ENCODE measurements at regions not wholly inside any gene's neighbourhood (a gene's known extent, or its start where the extent isn't known, plus 50 kb on each side); places are given as distances from the start of the nearest gene placed in this dataset.

DNA sequence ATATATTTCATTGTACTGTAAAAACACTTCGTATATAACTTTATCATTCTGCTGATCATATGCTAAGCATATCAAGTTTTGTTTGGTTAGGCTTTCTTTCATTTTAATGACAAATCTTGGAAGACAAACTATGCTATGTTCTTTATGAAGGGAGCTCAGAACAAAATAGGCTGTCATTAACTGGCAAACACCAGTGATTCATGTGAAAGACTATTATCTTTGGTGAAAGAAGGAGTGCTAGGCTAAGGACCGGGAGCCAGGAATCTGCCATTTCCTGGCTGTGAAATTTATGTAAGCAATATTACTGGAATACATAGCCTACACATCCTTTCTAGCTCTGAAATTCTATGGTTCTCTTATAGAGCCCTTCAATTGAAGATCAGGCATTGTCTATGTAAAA is 136.2 kb upstream of the CCN2 start:
- DNase-seq = no peak

DNA sequence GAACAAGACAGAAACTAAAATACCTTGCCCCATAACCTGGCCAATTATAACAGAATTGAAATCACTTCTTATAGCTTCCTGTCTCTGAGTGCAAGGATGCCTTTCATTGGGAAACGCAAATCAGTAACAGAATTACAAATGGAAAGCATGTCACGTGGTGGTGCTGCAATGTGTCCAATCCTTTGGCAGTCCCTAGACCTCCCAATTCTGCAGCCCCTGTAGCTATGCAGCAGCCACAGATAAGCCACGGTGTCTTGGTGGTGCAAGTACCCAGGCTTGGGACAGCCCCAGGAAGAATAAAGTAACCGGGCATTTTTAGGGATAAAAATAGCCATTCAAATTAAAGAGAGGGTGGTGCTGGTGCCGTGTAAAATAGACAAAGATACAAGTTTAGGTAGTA is 134.6 kb upstream of the CCN2 start:
- DNase-seq = no peak

DNA sequence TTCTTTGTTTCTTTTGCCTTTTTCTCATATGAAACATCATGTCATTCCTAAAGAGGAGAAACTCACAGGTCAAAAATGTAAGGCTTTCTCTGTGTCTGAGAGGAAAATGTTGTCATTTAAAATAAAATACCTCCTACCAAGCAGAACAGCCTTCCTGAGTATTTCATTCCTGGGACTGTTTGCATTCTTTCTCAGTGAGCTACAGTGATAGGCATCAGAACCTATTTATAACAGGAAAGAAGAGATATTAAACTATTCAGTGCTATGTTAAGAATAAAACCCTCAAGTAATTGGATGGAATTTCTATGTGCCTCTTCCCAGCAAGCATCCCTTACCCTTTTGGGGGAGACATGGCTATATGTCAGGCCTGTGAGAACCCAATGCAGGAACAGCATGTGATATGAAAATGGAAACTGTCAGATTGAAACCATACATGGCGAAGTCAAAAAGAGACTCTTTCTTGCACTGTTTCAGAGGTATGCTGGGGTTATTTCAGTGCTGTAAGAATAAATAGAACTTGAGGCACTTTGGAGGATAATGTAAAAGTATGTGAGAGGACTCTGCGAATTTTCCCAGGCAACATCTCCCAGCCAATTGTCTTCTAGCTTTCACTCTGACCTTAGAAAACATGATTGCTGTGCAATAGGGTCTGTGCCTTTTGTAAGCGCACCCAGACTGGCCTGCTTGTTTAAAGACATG is 133.8 kb upstream of the CCN2 start:
- no peak for DNase-seq

DNA sequence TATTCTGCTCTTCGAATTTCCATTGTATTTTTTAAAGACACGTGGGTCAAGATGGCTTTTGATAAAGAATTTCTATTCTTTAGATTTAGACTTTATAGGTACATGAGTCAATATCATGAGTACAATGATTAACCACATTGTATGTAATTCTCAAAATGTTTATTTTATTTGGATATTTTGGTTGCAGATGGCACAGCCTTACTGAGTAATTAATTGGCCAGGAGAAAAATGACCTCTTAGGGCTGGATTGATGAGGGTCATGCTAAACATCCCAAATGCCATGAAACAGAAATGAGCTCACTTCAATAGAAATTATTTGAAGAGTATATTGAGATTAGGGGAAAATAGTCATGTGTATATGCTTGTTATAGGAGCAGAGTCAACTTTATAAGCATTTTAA is 131.2 kb upstream of the CCN2 start:
- no peak for DNase-seq

GRCh38 chr6:132081338-132081737 is 130.2 kb upstream of the CCN2 start:
- DNase-seq = no peak

- no peak for DNase-seq
These were observed 128.1 kb upstream of the CCN2 start for GRCh38 chr6:132079286-132079685.

DNA sequence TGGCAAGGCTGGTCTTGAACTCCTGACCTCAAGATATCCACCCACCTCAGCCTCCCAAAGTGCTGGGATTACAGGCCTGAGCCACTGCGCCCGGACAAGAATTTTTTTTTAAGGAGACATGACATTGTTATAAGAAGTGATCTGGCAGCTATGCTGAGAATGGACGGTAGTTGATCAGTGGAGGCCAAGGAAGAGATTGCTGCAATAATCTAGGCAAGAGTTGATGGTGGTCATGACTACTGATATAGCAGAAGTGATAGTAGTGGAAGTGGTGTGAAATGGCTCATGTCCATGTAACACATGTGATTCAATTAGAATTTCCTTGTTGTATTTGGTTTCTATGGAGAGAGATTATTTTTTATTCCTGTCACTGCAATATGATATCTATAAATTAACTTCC is 125.3 kb upstream of the CCN2 start:
- no peak for DNase-seq

GRCh38 chr6:132072831-132073230 is 121.7 kb upstream of the CCN2 start:
- DNase-seq = no peak

DNA sequence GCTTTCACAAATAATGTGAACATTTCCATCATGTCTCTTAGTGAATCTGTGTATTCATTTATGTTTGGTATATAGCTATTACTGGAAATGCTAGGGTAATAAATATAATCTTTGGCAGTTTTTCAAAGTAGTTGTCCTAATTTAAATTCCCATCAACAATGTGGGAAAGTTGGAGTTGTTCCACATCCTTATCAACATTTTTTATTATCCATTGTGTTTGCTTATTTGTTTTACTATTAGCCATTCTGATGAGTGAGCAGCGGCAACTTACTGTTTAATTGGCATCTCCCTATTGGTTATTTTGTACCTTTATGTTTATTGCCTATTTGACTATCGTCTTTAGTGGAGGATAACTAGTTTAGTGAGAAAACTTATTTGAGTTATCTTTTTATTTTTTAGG is 121.1 kb upstream of the CCN2 start:
- no peak for DNase-seq

DNA sequence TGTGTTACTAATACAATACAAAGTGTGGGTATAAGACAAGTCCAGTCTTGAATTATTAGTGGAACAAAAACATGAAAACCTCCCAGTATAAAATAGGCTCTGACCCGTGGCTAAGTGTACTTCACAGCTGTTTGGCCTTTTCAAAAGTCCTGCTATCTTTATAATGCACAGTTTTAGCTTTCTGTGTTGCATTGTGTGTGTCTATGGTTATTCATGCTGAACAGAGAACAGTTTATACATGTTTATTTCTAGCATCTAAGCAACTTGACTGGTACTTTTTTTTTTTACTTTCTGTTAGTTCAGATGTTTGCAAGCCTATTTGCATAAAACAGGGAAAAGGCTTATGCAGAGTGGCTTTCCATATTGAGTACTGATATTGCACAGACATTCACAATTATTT is 119.2 kb upstream of the CCN2 start:
- DNase-seq = no peak

- DNase-seq = no peak
These were observed 117.6 kb upstream of the CCN2 start for GRCh38 chr6:132068766-132069165.

GRCh38 chr6:132067286-132067685 is 116.1 kb upstream of the CCN2 start:
- DNase-seq = no peak

DNA sequence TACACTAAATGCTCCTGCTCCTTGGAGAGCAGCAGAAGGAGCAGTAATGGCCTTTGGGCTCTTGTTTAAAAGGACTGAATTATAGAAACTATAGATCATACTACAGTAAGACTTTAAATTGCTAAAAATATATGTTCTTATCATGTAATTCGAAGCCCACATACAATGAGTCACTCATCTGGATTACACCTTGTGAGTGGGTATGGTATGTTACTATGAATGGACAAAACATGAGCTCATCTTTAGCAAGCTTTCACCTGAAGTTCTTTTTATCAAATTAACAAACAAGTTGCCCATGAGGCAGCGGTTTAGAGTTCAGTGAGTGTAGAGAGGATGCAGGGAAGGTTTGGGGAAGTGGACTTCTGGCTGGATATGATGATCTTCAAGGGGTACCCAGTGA is 114.4 kb upstream of the CCN2 start:
- DNase-seq = no peak

- DNase-seq = no peak
These were observed 112.6 kb upstream of the CCN2 start for GRCh38 chr6:132063738-132064137.

DNA sequence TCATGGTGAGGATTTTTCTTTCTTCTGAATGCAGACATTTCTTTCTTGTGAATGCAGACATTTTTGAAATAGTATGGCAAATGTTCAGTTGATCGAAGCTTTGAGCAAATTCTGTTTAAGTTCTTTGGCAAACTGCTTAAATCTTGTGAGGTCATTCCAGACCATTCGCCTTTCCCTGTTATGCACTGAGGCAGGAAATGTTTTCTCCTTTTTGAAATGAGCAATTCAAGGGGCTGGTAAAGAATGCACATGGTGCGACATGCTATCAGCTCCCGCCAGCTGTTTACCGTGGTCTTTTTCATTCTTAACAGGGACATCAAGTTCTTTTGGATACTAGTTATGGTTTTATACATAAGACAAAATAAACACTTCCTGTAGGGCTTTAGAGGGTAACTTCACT is 112.0 kb upstream of the CCN2 start:
- no peak for DNase-seq

GRCh38 chr6:132062626-132063025 is 111.5 kb upstream of the CCN2 start:
- no peak for DNase-seq

- no peak for DNase-seq
These were observed 110.2 kb upstream of the CCN2 start for GRCh38 chr6:132061381-132061780.

- no peak for DNase-seq
These were observed 109.4 kb upstream of the CCN2 start for GRCh38 chr6:132060591-132060990.

DNA sequence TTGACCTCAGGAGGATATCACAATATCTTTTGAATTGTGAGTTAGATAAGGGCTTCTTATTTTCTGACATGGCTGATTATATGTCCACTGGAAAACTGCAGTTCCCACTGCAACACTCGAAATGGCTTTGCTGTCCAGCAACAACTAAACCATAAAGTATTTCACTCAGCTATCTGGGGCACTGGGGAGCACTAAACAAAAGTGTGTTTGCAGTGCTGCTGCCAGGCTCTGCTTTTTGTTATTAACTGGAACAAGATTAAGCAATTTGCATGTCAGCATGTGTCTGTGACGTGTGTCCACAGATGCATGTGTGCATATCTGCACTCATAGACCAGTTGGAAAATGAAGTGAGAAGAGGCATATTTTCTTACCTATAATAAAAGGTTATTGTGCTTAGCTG is 107.8 kb upstream of the CCN2 start:
- no peak for DNase-seq

- DNase-seq = no peak
These were observed 103.4 kb upstream of the CCN2 start for GRCh38 chr6:132054525-132054924.

DNA sequence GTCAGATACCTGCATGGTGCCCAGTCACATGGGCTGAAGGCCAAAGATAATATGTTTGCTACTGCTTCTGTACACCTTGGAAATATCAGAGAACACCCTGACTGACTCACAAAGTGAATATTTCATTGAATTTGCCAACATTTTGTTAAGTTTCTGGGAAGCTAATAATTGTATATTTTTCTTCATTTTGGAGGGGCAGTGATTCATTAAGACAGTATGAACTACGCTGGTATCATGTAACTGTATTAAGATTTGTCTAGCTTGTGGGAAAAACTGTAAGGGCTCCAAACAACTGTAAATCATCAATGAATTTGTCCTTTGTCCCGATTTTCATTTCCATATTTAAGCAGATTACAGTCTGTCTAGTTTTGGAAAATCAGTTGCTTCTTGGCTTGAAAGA is 102.3 kb upstream of the CCN2 start:
- DNase-seq = no peak

DNA sequence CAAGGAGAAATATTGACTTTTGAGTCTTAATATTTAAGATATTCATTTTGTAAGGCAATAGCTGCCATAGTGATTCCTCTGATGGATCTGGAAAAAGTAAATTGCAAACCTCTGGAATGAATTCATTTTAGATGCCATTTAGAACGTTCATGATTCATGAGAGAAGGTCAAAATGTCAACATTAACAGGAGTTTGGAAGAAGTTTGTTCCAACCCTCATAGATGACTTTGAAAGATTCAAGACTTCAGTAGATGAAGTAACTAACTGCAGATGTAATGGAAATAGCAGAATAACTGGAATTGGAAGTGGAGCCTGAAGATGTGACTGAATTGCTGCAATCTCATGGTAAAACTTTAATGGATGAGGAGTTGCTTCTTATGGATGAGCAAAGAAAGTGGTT is 100.9 kb upstream of the CCN2 start:
- DNase-seq = no peak

- no peak for DNase-seq
These were observed 94.7 kb upstream of the CCN2 start for GRCh38 chr6:132045877-132046276.

DNA sequence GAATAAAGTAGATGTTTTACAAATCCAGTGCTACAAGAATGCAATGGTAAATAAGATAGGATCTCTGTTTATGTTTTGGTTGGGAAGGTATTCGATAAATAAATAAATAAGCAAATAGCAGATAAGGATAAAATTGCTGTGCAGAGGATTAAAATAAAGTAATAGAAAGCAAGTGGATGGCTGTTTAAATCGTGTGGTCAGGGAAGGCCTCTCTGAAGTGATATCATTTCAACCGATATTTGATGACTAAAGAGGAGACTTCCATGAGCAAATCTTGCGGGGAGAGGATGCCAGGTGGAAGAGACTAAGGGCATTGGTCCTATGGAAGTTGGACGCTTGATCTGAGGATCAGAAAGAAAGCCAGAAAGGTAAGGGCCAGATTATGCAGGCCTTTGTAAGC is 92.0 kb upstream of the CCN2 start:
- no peak for DNase-seq

DNA sequence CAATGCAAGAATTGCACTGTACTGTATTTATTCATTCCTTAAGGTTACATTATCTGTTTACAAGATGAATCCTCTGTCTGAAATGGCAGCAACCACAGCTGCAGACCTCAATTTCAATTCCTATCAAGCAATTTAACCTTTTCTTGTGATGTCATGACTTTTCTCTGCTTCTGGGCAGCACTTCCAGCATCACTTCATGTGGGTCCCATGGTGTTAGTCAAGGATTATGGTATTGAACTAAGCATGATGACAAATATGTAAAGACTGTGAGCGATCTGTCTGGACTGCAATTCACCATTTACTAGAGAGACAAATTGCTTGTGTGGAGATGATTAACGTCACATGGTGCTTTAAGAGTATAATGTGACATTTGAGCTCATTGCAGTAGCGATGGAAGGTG is 90.5 kb upstream of the CCN2 start:
- no peak for DNase-seq

GRCh38 chr6:132028029-132028428 is 76.9 kb upstream of the CCN2 start:
- DNase-seq = no peak
